PC-9 (cell line): ENCODE measurements at regions not wholly inside any gene's neighbourhood (a gene's known extent, or its start where the extent isn't known, plus 50 kb on each side); places are given as distances from the start of the nearest gene placed in this dataset.

Source experiments
- BruUV-seq: library from RNA; stranded (reverse); fragments of 400-500 nt; replicated peaks from 2 replicates; lab custom pipeline; 2021; lab: Mats Ljungman, UMichigan
- CTCF ChIA-PET: fragments of 300-600 bp; sonication (Branson Sonifier 250); formaldehyde crosslinking; loops from one replicate; lab custom pipeline; 2022; ENCODE audit warnings: antibody characterized with exemption; lab: Charles Lee
- POLR2A ChIA-PET: fragments of 300-600 bp; sonication (Branson Sonifier 250); formaldehyde crosslinking; loops from one replicate; lab custom pipeline; 2022; ENCODE audit warnings: antibody characterized with exemption; ENCODE audit not compliant: unreplicated experiment; lab: Charles Lee
- DNase-seq, 2 experiments: peaks; one replicate each; pipeline versions ENCODE4 v3.0.0 to v3.0.0-alpha.2; 2015 to 2022; ENCODE audit warnings: mixed read lengths in 1 of 2
- H2AFZ ChIP-seq: fragments of 200-600 bp; sonication (generic); 2 replicates; pipeline ENCODE4 v1.8.1; 2017; ENCODE audit warnings: antibody characterized with exemption
- H3F3A ChIP-seq: fragments of 200-600 bp; sonication (generic); 2 replicates; pipeline ENCODE4 v1.8.1; 2017; ENCODE audit warnings: antibody characterized with exemption, mild to moderate bottlenecking, low read depth; ENCODE audit not compliant: insufficient read depth
- H3K27ac ChIP-seq: fragments of 200-600 bp; sonication (generic); 2 replicates; pipeline ENCODE4 v1.6.1; 2016; ENCODE audit warnings: mixed run types
- H3K27me3 ChIP-seq: fragments of 200-600 bp; sonication (generic); 2 replicates; pipeline ENCODE4 v1.6.1; 2016; ENCODE audit warnings: low read depth, mixed run types; ENCODE audit not compliant: insufficient read depth
- H3K36me3 ChIP-seq: fragments of 200-600 bp; sonication (generic); 2 replicates; pipeline ENCODE4 v1.6.1; 2016; ENCODE audit warnings: low read depth, mixed run types
- H3K4me1 ChIP-seq: fragments of 200-600 bp; sonication (generic); replicated peaks from 2 replicates; pipeline ENCODE4 v1.6.1; 2016; ENCODE audit warnings: mixed run types; ENCODE audit not compliant: insufficient read depth
- H3K4me2 ChIP-seq: fragments of 200-600 bp; sonication (generic); 2 replicates; pipeline ENCODE4 v1.6.1; 2017; ENCODE audit warnings: mixed run types
- H3K4me3 ChIP-seq: fragments of 200-600 bp; sonication (generic); 2 replicates; pipeline ENCODE4 v1.6.1; 2016; ENCODE audit warnings: mixed run types
- H3K79me2 ChIP-seq: fragments of 200-600 bp; sonication (generic); 2 replicates; pipeline ENCODE4 v1.6.1; 2017; ENCODE audit warnings: low read depth, mixed run types
- H3K9me2 ChIP-seq: fragments of 200-600 bp; sonication (generic); 2 replicates; pipeline ENCODE4 v1.8.1; 2017; ENCODE audit warnings: mild to moderate bottlenecking; ENCODE audit not compliant: insufficient read depth
- H3K9me3 ChIP-seq: fragments of 200-600 bp; sonication (generic); 2 replicates; pipeline ENCODE4 v1.8.1; 2016; ENCODE audit warnings: low read depth; ENCODE audit not compliant: insufficient read depth
- H4K20me1 ChIP-seq: fragments of 200-600 bp; sonication (generic); 2 replicates; pipeline ENCODE4 v1.8.1; 2017; ENCODE audit not compliant: insufficient read depth
- EZH2 ChIP-seq: fragments of 200-600 bp; sonication (generic); IDR thresholded peaks from 2 replicates; pipeline ENCODE4 v1.8.0; 2017; ENCODE audit warnings: antibody characterized with exemption, low read depth
- intact Hi-C: fragments of 100-400 bp; cut with micrococcal nuclease; formaldehyde crosslinking; loops from one replicate; pipeline ENCODE4 v1.10.0; 2022; ENCODE audit not compliant: unreplicated experiment
- TF ChIP-seq, protein P1 (sequence below): fragments of 200-600 bp; sonication (generic); conservative IDR thresholded peaks from 2 replicates; pipeline ENCODE4 v1.6.1; 2017; ENCODE audit warnings: mixed run types, antibody characterized with exemption, mild to moderate bottlenecking, moderate library complexity

DNA sequence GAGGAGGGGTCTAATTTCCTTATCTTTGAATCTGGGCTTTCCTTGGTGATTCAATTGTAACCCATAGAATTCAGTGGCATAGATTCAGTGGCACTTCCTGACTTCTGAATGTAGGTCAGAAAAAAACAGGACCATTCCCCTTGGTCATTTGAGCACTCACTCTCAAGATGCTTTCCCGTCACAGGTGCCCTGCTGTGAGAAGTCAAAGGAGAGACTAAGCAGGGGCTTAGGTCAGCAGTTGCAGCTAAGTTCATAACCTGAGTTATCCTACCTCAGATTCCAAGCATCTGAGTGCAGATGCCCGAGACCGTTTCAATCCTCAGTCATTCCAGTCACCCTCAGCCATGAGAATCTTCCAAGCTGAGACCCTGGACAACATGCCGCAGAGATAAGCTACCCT is 506.6 kb downstream of the FRK start:
- Histone ChIP-seq H3F3A (no peaks in the 10 kb centered on the region), H3K27me3 (no peaks in the 10 kb centered on the region), H3K9me3 (no peaks in the 10 kb centered on the region), H3K4me3 (no peak overlapping the region), H3K36me3 (no peaks in the 10 kb centered on the region), H4K20me1 (no peaks in the 10 kb centered on the region), H2AFZ (no peak overlapping the region), H3K4me1 (no peaks in the 10 kb centered on the region), H3K27ac (no peak overlapping the region), H3K9me2 (no peaks in the 10 kb centered on the region), H3K4me2 (no peak overlapping the region), H3K79me2 (no peaks in the 10 kb centered on the region)
- intact Hi-C loops = no loop called here
- ChIA-PET POLR2A (no interaction called here), CTCF (no interaction called here)
- no peak for DNase-seq
- BruUV-seq = no TSS peak
- TF ChIP-seq, protein P1, sequence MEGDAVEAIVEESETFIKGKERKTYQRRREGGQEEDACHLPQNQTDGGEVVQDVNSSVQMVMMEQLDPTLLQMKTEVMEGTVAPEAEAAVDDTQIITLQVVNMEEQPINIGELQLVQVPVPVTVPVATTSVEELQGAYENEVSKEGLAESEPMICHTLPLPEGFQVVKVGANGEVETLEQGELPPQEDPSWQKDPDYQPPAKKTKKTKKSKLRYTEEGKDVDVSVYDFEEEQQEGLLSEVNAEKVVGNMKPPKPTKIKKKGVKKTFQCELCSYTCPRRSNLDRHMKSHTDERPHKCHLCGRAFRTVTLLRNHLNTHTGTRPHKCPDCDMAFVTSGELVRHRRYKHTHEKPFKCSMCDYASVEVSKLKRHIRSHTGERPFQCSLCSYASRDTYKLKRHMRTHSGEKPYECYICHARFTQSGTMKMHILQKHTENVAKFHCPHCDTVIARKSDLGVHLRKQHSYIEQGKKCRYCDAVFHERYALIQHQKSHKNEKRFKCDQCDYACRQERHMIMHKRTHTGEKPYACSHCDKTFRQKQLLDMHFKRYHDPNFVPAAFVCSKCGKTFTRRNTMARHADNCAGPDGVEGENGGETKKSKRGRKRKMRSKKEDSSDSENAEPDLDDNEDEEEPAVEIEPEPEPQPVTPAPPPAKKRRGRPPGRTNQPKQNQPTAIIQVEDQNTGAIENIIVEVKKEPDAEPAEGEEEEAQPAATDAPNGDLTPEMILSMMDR = no peak
- no peak for TF ChIP-seq EZH2

DNA sequence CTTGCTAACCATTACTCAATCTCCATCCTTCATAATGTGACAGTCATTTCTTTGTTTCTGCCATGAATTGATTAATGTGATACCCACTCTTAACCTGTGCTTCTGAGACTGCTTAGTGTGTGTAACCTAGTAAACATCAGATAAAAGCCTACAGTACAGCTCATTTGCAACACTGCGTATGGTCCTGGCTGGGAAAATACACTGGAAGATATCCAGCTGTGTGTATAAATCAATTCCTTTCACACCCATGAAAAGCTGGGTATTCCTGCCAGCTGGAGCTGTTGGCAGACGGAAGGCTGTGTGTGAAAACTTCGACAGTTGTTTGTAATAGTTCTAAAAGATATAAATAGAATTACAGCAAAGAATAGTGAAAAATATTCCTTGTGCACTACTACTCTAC is 509.2 kb downstream of the FRK start:
- no TSS peak for BruUV-seq
- Histone ChIP-seq H3K27me3 (no peaks in the 10 kb centered on the region), H3K4me1 (no peaks in the 10 kb centered on the region), H3K36me3 (no peaks in the 10 kb centered on the region), H3K4me2 (no peak overlapping the region), H3F3A (no peaks in the 10 kb centered on the region), H2AFZ (no peak overlapping the region), H3K79me2 (no peaks in the 10 kb centered on the region), H3K27ac (no peak overlapping the region), H3K9me3 (no peaks in the 10 kb centered on the region), H3K4me3 (no peak overlapping the region), H3K9me2 (no peaks in the 10 kb centered on the region), H4K20me1 (no peaks in the 10 kb centered on the region)
- intact Hi-C loops = no loop called here
- CTCF ChIA-PET = no interaction called here
- DNase-seq = no peak
- TF ChIP-seq EZH2 = no peak
- TF ChIP-seq, protein P1 = no peak
- POLR2A ChIA-PET = no interaction called here

DNA sequence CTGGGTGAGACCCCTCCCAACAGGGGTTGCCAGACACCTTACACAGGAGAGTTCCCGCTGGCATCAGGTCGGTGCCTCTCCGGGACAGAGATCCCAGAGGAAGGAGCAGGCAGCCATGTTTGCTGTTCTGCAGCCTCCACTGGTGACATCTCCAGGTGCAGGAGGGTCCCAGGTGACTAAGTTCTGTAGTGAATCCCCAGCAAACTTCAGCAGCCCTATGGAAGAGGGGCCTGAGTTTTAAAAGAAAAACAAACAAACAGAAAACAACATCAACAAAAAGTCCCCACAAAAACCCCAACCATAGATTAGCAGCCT is 515.1 kb downstream of the FRK start:
- DNase-seq = no peak
- no peaks in the 10 kb centered on the region for H3K4me1 ChIP-seq
- no peak overlapping the region for H3K4me3 ChIP-seq
- no peaks in the 10 kb centered on the region for H4K20me1 ChIP-seq
- POLR2A ChIA-PET = no interaction called here
- H3K27ac ChIP-seq = no peak overlapping the region
- H3K79me2 ChIP-seq = no peaks in the 10 kb centered on the region
- CTCF ChIA-PET = no interaction called here
- no peak overlapping the region for H3K4me2 ChIP-seq
- H3F3A ChIP-seq = no peaks in the 10 kb centered on the region
- no peak overlapping the region for H2AFZ ChIP-seq
- no peaks in the 10 kb centered on the region for H3K27me3 ChIP-seq
- H3K36me3 ChIP-seq = no peaks in the 10 kb centered on the region
- no peaks in the 10 kb centered on the region for H3K9me3 ChIP-seq
- TF ChIP-seq, protein P1 = peak; percentile 4; the same call in 1 of the 2 replicates
- no peak for TF ChIP-seq EZH2
- BruUV-seq = no TSS peak
- no peaks in the 10 kb centered on the region for H3K9me2 ChIP-seq
- intact Hi-C loops = loop anchor here (5.0 kb wide), 1 partner anchor 798 kb away; no protein-coding TSS in a partner anchor
